H9 (cell line): ENCODE measurements at regions not wholly inside any gene's neighbourhood (a gene's known extent, or its start where the extent isn't known, plus 50 kb on each side); places are given as distances from the start of the nearest gene placed in this dataset.

Source experiments
- DNase-seq: peaks from one replicate; pipeline ENCODE4 v3.0.0-alpha.2; 2017
- H2AFZ ChIP-seq: one replicate; pipeline ENCODE4 v1.6.1; 2013; ENCODE audit warnings: mild to moderate bottlenecking, low read length, control low read depth, moderate library complexity
- H2AK5ac ChIP-seq: 2 replicates; pipeline ENCODE4 v1.6.1; 2013; ENCODE audit warnings: low read length, control low read depth, mixed read lengths; ENCODE audit not compliant: insufficient read length
- H2BK120ac ChIP-seq: one replicate; pipeline ENCODE4 v1.6.1; 2013; ENCODE audit warnings: low read depth, mild to moderate bottlenecking, low read length, control low read depth, inconsistent platforms; ENCODE audit not compliant: poor library complexity, severe bottlenecking
- H2BK12ac ChIP-seq: 2 replicates; pipeline ENCODE4 v1.6.1; 2013; ENCODE audit warnings: low read length, control low read depth, mixed read lengths, low read depth; ENCODE audit not compliant: insufficient read length
- H2BK15ac ChIP-seq: 2 replicates; pipeline ENCODE4 v1.6.1; 2013; ENCODE audit warnings: low read depth, low read length, control low read depth
- H2BK20ac ChIP-seq: one replicate; pipeline ENCODE4 v1.6.1; 2013; ENCODE audit warnings: low read depth, mild to moderate bottlenecking, low read length, control low read depth, inconsistent platforms; ENCODE audit not compliant: poor library complexity, severe bottlenecking
- H2BK5ac ChIP-seq: 2 replicates; pipeline ENCODE4 v1.6.1; 2013; ENCODE audit warnings: low read length, control low read depth, mixed read lengths; ENCODE audit not compliant: insufficient read length
- H3K14ac ChIP-seq: 2 replicates; pipeline ENCODE4 v1.6.1; 2013; ENCODE audit warnings: low read length, control low read depth; ENCODE audit not compliant: insufficient read depth
- H3K18ac ChIP-seq: 2 replicates; pipeline ENCODE4 v1.6.1; 2013; ENCODE audit warnings: low read depth, mild to moderate bottlenecking, mixed read lengths, low read length, control low read depth; ENCODE audit not compliant: insufficient read length
- H3K23ac ChIP-seq: 2 replicates; pipeline ENCODE4 v1.6.1; 2013; ENCODE audit warnings: low read length, control low read depth, mixed read lengths, low read depth; ENCODE audit not compliant: insufficient read length
- H3K23me2 ChIP-seq: 2 replicates; pipeline ENCODE4 v1.6.1; 2013; ENCODE audit warnings: low read depth, mild to moderate bottlenecking, mixed read lengths, low read length, control low read depth; ENCODE audit not compliant: insufficient read length, poor library complexity, severe bottlenecking
- H3K27ac ChIP-seq: 2 replicates; pipeline ENCODE4 v1.5.1; 2013; ENCODE audit warnings: low read length, control low read depth, mixed read lengths, low read depth; ENCODE audit not compliant: insufficient read length
- H3K27me3 ChIP-seq: 2 replicates; pipeline ENCODE4 v1.6.1; 2013; ENCODE audit warnings: low read length, control low read depth, inconsistent platforms; ENCODE audit not compliant: insufficient read depth
- H3K4ac ChIP-seq: 2 replicates; pipeline ENCODE4 v1.6.1; 2013; ENCODE audit warnings: low read depth, mild to moderate bottlenecking, control low read depth, inconsistent platforms, low read length, moderate library complexity
- H3K4me1 ChIP-seq: 2 replicates; pipeline ENCODE4 v1.6.1; 2013; ENCODE audit warnings: low read length, control low read depth, inconsistent platforms; ENCODE audit not compliant: insufficient read depth
- H3K4me2 ChIP-seq: 2 replicates; pipeline ENCODE4 v1.6.1; 2013; ENCODE audit warnings: low read length, control low read depth, mixed read lengths; ENCODE audit not compliant: insufficient read length, insufficient read depth
- H3K56ac ChIP-seq: 2 replicates; pipeline ENCODE4 v1.6.1; 2013; ENCODE audit warnings: low read depth, mild to moderate bottlenecking, mixed read lengths, low read length, control low read depth; ENCODE audit not compliant: insufficient read length
- H3K79me1 ChIP-seq: 2 replicates; pipeline ENCODE4 v1.6.1; 2013; ENCODE audit warnings: low read depth, mild to moderate bottlenecking, moderate library complexity, low read length, control low read depth, inconsistent platforms; ENCODE audit not compliant: insufficient read depth, poor library complexity, severe bottlenecking
- H3K79me2 ChIP-seq: 2 replicates; pipeline ENCODE4 v1.6.1; 2013; ENCODE audit warnings: low read length, control low read depth, inconsistent platforms; ENCODE audit not compliant: insufficient read depth
- H3K9ac ChIP-seq: 2 replicates; pipeline ENCODE4 v1.6.1; 2013; ENCODE audit warnings: low read length, control low read depth, mixed read lengths; ENCODE audit not compliant: insufficient read length; ENCODE audit errors: extremely low read depth
- H3K9me3 ChIP-seq: one replicate; pipeline ENCODE4 v1.6.1; 2013; ENCODE audit warnings: low read depth, low read length, inconsistent platforms; ENCODE audit not compliant: control insufficient read depth
- H3T11ph ChIP-seq: one replicate; pipeline ENCODE4 v1.6.1; 2013; ENCODE audit warnings: mild to moderate bottlenecking, low read length, control low read depth, inconsistent platforms
- H4K20me1 ChIP-seq: one replicate; pipeline ENCODE4 v1.6.1; 2013; ENCODE audit not compliant: control insufficient read depth, insufficient read length, insufficient read depth
- H4K5ac ChIP-seq: 2 replicates; pipeline ENCODE4 v1.6.1; 2013; ENCODE audit warnings: low read depth, mild to moderate bottlenecking, mixed read lengths, low read length, control low read depth; ENCODE audit not compliant: insufficient read length
- H4K8ac ChIP-seq: replicated peaks from 2 replicates; pipeline ENCODE4 v1.6.1; 2013; ENCODE audit warnings: low read length, control low read depth, mixed read lengths, low read depth; ENCODE audit not compliant: insufficient read length
- H4K91ac ChIP-seq: 2 replicates; pipeline ENCODE4 v1.6.1; 2013; ENCODE audit warnings: low read depth, mild to moderate bottlenecking, moderate library complexity, mixed read lengths, low read length, control low read depth; ENCODE audit not compliant: insufficient read length
- H3K27ac Mint-ChIP-seq, 3 experiments: 2 replicates in 2 of 3; 3 replicates in 1 of 3; pipeline ENCODE4 v1.8.0; 2020 to 2021; ENCODE audit warnings: mixed read lengths in 3 of 3, mild to moderate bottlenecking in 1 of 3, moderate library complexity in 1 of 3
- H3K27me3 Mint-ChIP-seq: 2 replicates; pipeline ENCODE4 v1.8.0; 2021; ENCODE audit warnings: low read depth, mild to moderate bottlenecking, moderate library complexity, mixed read lengths
- H3K36me3 Mint-ChIP-seq, 3 experiments: 2 replicates in 2 of 3; 3 replicates in 1 of 3; pipeline ENCODE4 v1.8.0; 2020 to 2021; ENCODE audit warnings: low read depth in 3 of 3, mixed read lengths in 3 of 3; ENCODE audit not compliant: insufficient read depth in 1 of 3
- H3K4me1 Mint-ChIP-seq, 2 experiments: 2 replicates each; pipeline ENCODE4 v1.8.0; 2020; ENCODE audit warnings: mixed read lengths in 2 of 2
- H3K4me3 Mint-ChIP-seq, 2 experiments: 2 replicates in 1 of 2; 3 replicates in 1 of 2; pipeline ENCODE4 v1.8.0; 2020 to 2021; ENCODE audit warnings: mild to moderate bottlenecking in 2 of 2, mixed read lengths in 2 of 2, moderate library complexity in 1 of 2
- H3K9me3 Mint-ChIP-seq, 2 experiments: 2 replicates in 1 of 2; 3 replicates in 1 of 2; pipeline ENCODE4 v1.8.0; 2020; ENCODE audit warnings: mild to moderate bottlenecking in 2 of 2, mixed read lengths in 2 of 2, moderate library complexity in 1 of 2
- TF ChIP-seq, protein P1 (sequence below): fragments of 200-600 bp; sonication (generic); conservative IDR thresholded peaks from 3 replicates; pipeline ENCODE4 v1.8.0; 2021; ENCODE audit warnings: antibody characterized with exemption, mild to moderate bottlenecking

- H3K27me3 Mint-ChIP-seq: no peaks in the 10 kb centered on the region; the same call in none of the 2 replicates
Observed at GRCh38 chr6:114579486-114579885, 236.7 kb upstream of the HS3ST5 start.

More at GRCh38 chr6:114579486-114579885, 236.7 kb upstream of the HS3ST5 start:
- Histone ChIP-seq H2AFZ (no peak overlapping the region), H3K27ac (no peak overlapping the region), H2BK20ac (no peak overlapping the region), H3K9ac (no peak overlapping the region), H4K8ac (no peak overlapping the region), H2BK12ac (no peak overlapping the region), H3K27me3 (no peaks in the 10 kb centered on the region; the same call in 1 of the 2 replicates), H4K91ac (no peak overlapping the region), H2AK5ac (no peak overlapping the region), H3K56ac (no peak overlapping the region), H3K79me2 (no peaks in the 10 kb centered on the region), H3K4me1 (no peaks in the 10 kb centered on the region), H3K4me2 (no peak overlapping the region), H2BK15ac (no peak overlapping the region), H2BK5ac (no peak overlapping the region), H4K5ac (no peak overlapping the region), H3K23ac (no peak overlapping the region), H2BK120ac (no peak overlapping the region), H3K23me2 (no peaks in the 10 kb centered on the region), H3K4ac (no peak overlapping the region), H3T11ph (no peak overlapping the region), H3K18ac (no peak overlapping the region), H4K20me1 (no peaks in the 10 kb centered on the region), H3K79me1 (no peaks in the 10 kb centered on the region), H3K14ac (no peak overlapping the region), H3K9me3 (no peaks in the 10 kb centered on the region)
- H3K9me3 Mint-ChIP-seq: peaks cover 20 to 27% of the 10 kb centered on the region in 2 experiments
- H3K4me3 Mint-ChIP-seq: no peak overlapping the region
- peaks cover 16 to 21% of the 10 kb centered on the region in 2 experiments for H3K4me1 Mint-ChIP-seq
- TF ChIP-seq, protein P1, sequence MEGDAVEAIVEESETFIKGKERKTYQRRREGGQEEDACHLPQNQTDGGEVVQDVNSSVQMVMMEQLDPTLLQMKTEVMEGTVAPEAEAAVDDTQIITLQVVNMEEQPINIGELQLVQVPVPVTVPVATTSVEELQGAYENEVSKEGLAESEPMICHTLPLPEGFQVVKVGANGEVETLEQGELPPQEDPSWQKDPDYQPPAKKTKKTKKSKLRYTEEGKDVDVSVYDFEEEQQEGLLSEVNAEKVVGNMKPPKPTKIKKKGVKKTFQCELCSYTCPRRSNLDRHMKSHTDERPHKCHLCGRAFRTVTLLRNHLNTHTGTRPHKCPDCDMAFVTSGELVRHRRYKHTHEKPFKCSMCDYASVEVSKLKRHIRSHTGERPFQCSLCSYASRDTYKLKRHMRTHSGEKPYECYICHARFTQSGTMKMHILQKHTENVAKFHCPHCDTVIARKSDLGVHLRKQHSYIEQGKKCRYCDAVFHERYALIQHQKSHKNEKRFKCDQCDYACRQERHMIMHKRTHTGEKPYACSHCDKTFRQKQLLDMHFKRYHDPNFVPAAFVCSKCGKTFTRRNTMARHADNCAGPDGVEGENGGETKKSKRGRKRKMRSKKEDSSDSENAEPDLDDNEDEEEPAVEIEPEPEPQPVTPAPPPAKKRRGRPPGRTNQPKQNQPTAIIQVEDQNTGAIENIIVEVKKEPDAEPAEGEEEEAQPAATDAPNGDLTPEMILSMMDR: no peak
- no peak overlapping the region for H3K27ac Mint-ChIP-seq
- H3K36me3 Mint-ChIP-seq: peaks cover 4 to 28% (median 6%) of the 10 kb centered on the region in 3 experiments; a peak in 5 of 7 replicates
- no peak for DNase-seq
